ENCODE measurements at regions not wholly inside any gene's neighbourhood (a gene's known extent, or its start where the extent isn't known, plus 50 kb on each side); places are given as distances from the start of the nearest gene placed in this dataset.
A peak's percentile ranks its signal among the peaks of the same experiment; 100 is the strongest.
"Not testable (repeated sequence)": the region's sequence is repeated elsewhere in the genome, so short reads cannot be mapped to it uniquely, and the experiment has no call there.

DNA sequence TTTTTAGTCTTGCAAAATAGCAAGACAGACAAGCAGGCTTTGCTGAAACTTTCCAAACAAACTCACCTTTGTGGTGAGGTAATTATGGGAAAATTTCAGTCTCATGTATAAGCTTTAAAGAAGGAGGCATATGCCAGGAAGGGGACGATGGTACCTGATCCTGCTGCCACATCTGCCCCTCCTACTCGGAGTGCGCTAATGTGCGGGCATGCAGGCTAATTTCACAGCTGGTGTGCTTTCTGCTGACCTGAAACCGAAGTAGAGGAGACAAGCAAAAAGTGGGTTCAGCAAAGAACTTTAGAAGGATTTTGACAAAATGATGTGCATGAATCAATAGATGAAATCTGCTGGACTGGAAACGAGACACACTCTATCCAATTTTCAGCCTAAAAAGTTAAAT lies 117.1 kb upstream of the IRX4 start:
- DNase-seq = no peak

DNA sequence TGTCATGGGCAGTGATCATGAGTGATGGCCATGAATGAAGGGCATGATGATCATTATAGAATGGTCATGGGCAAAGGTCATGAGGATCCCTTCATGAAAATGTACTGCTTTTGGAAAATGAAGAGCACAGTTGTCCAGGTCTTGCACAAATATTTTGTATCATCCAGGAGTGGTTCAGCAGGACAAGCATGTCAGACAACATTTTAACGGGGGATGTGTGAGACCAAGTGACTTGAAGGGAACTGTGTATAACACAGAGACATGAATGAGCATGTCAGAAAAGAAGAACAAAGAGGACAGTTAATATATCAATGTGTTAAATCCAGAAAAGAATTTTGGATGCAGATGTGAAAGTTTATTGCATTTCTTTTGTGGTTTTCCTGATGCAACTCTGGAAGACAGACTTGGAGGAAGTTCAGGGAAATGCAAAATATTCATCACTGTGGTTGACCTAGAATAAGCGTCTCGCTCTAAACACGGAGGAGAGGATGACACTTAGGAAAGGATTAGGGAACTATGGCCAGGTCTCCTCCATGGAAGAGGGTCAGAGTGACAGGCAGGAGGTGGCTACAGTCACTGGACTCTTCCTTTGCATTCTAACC lies 116.1 kb upstream of the IRX4 start:
- DNase-seq = no peak

DNA sequence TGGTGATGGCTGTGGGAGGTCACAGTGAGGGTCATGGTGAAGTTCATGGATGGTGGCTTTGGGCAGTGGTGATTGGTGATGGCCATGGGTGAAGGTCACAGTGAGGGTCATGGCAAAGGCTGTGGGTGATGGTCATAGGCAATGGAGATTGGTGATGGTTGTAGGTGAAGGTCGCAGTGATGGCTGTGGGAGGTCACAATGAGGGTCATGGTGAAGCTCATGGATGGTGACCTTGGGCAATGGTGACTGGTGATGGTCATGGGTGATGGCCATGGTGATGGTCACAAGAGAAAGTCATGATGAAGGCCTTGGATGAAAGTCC lies 115.6 kb upstream of the IRX4 start:
- no peak for DNase-seq

DNA sequence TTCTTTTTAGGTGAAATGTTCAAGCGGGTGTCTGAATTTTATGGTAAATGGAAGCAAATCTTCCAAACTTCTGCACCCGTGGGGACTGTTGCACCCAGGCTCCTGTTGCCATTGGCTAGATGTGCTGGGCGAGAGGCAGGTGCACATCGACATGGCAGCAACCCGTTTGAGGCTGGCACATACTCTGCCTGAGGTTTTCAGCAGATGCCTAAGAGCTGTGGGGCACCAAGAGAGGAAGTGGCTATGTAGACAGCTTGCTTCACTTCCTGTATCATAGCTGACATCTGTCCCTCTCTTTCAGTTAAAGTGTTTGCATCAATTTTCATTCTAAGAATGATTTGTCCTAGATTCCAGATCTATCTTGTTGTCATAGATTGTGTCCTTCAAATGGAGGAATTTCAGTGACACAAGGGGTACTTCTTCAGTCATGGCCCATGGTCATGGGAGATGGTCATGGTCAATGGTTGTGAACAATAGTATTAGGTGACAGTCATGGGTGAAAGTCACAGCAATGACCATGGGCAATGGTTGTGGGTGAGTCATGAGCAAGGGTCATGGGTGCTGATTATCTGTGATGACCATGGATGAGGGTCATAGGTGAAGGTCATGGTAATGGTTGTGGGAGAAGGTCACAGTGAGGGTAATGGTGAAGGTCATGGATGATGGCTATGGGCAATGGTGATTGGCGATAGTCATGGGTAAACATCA lies 115.1 kb upstream of the IRX4 start:
- no peak for DNase-seq

DNA sequence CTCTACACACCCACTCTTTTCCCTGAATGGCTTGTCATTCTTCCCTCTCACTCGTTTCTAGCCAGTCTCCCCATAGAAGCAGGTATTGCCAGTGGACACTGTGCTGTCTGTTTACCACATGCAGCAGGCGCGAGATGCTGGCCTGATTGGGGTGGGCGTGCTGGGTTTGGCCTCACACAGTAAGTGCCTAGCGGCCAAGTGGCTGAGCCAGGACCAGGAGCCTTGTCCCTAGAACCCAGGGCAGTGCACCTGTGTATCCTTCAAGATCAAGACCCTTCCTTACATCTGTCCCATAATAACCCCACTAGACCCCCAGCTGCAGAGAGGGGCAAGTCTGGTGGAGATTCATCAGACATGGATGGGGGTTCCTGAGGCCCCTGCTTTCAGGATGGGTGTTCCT lies 112.8 kb upstream of the IRX4 start:
- no peak for DNase-seq

DNA sequence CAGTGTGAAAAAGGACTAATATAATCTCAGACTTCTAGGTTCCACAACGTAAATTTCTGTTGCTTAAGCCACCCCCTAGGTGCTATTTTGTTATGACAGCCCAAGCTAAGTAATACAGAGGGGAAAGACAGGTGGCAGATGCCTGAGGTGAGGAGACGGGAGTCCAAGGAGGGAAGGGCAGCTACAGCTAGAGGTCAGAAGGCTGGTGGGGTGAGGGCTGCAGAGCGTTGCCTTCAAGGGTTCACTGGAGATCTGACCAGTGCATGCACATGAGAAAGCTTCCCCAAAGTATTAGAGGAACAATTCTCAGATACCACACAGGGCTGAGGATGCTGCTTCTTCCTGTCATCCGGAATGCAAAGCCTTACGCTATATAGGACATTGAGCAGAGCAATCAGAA lies 104.7 kb upstream of the IRX4 start:
- no peak for DNase-seq

DNA sequence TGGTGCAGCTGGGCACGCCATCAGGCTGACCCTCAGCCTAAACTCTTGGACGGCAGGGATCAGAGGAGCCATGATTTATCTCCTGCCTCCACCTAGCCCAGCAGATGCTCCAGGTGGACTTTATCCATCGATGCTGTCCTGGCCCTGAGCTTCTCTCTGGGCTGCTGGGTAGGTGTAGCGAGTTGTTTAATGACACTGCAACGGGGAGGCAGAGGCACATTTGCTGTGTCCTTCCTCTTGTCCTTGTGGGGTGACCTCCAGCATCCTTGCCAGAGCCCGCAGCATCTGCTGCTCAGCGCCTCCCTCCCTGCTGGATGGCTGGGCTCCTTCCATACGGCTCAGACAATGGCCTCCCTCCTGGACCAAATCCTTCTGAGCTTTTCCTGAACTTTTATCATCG lies 103.1 kb upstream of the IRX4 start:
- no peak for DNase-seq

DNA sequence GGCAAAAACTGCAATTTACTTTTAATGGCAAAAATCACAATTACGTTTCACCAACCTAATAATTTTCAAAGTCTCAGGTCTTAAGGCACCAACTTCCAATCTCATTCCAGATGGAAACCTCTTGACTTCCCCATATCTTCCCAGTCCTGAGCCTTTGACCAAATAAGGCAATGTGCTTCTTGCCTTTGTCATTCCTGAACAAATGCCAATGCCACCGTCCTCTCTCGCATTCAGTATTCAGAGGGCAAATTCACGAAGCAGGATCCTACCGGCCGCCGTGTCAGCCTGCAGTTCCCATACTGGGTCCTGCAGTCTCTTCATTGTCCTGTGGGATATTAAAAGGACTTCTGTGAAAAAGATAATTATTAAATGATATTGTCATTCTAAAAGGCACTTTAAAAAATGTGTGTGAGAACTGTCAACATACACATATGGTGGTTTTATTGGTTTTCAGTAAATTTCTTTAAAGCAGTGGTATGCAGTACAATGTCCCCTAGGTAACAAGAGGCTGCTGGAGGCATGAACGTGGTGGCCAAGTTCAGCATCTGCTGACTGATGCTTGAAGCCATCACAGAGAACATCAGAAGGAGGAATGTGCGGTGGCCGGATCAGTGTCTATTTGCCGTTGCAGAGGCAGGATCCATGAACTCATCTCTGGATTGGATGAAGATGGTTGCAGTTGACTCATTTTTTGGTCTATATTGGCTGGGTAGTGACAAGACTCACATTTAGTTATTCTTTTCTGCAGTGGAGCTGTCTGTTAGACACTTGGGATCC lies 101.4 kb upstream of the IRX4 start:
- DNase-seq = no peak

DNA sequence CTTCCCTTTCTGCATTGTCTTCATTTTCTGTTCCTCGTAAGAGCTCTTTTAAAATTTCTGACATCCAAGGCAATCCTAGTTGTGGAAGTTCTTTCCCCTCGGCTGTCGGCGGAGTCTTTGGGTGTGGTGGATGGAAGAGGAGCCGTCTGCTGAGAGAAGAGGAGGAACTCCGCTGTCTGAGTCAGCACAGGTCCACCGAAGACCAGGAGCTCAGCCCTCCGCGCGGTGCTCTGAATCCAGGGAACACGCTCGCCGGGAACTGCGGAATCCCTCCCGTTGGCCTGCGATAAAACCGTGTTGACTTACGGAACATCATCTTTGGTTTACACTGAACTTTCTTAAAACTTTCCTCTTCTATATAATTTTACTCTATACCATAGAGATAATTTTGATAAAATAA lies 100.7 kb upstream of the IRX4 start:
- DNase-seq = no peak

DNA sequence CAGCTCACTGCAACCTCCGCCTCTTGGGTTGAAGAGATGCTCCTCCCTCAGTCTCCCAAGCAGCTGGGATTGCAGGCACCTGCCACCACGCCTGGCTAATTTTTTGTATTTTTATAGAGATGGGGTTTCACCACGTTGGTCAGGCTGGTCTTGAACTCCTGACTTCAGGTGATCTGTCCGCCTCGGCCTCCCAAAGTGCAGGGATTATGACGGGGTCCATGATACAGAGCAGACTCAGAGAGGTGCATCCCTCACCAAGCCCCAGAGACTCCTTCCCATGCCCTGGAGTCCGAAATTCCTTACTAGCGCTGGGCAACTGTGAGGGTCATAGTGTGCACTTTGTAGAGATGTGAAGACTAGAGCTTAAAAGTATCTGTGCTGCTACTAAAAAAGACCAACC lies 99.8 kb upstream of the IRX4 start:
- DNase-seq = not testable (repeated sequence)

DNA sequence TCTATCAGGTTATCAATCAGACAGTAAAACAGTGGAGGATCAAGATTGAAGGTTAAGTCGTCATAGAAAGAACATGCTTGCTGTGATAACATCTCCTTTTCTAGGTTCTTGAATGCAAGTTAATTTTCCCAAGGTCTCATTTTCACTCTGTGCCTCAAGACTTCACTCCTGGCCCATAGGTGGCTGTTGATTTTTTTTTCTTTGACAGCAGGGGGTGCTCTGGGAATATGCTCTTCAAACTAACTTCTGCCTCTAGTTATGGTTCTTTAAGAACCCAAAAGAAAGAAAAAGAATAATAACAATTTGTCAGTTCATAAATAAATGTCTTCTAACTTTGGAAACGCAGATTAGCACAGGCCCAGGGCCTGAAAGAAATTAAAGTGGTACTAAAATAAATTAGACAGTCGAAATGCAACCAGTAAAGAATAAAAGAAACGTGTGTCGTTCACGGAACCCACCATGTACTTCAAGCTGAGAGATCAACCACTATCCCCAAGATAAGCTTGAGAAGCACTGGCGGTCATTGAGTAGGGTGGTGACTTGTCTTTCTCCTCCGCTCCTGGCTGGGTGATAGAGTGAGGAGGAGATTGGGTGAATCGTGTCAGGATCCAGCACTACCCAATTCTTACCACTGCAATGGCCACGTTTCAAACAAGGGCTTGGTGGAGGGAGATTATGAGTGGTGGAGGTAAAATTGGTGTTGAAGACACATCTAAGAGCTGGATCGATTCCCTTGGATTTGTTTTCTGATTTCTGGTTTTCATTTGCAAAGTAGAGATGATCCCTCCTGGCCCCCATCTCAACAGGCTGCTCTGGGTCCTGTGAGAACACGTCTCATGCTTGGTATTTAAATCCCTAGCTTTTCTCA lies 93.4 kb upstream of the IRX4 start:
- DNase-seq = no peak

DNA sequence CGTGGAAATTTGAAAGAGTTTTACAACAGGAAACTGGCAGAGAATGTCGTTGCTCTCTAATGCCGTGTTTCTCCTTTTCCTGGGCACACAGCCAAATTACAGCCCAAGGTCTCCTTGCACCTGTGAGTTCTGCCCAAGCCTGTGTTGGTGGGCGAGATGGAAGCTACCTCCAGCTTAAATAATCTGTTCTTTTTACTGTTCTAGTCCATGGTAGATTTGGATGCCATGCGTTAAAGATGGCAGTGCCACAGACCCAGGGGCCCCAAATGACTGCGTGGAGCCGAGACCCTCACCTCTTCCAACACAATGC lies 92.6 kb upstream of the IRX4 start:
- no peak for DNase-seq

DNA sequence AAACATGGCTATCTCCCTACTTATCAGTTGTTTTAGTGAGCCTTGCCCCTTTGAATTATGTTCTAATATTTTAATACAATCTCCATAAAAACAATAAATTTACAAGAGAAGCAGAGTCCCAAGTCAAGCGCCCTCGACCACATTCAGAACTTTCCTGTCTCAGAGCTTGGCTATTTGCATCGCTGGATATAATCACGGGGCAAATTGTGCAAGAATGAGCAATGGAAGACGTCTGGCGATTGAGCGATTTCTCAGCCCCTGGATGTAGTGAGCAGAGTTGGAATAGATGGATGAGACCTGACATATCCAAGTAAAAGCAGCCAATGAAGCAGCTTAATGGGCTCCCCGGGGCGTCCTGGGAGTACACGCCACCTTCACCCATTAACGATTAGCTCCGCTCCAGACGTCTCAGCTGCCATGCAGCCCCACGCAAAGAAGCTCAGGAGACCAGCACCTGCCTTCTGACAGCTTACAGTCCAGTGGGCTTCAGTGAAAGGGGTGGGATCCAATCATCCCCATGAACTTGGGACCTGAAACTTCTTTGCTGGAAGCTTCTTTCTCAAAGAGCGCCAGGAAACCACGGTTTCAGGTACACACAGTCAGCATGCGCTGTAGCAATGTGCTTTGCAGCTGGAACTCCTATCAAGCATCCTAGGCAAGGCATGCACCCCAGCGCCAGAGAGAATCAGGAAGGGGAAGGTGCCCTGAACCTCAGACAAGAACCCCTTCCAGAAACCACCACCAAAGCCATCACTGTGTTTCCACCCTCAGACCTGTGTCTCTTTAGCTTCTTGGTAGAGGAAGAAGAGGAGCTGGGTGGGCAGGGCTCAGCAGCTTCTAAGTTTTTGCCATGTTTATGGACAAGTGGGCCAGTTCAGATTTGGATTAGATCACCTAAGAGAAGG lies 92.0 kb upstream of the IRX4 start:
- DNase-seq = no peak

DNA sequence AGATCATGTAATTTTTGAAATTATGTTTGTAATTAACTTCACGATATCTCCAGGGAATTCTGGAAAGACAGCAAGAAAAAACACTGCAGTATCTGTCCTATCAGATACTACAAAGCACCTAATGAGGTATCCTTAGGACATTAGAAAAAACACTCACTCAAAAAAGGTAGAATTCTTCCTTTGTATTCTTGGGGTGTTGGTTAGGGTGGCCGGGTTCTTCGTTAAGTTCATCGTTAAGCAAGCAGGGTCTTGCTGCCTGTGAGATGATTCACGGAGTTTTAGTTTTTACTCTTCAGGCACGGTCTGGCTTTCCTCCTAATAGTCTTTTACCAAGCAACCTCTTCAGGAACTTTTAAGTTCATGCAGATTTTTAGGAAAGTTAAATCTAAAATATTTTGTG lies 91.4 kb upstream of the IRX4 start:
- DNase-seq = no peak

DNA sequence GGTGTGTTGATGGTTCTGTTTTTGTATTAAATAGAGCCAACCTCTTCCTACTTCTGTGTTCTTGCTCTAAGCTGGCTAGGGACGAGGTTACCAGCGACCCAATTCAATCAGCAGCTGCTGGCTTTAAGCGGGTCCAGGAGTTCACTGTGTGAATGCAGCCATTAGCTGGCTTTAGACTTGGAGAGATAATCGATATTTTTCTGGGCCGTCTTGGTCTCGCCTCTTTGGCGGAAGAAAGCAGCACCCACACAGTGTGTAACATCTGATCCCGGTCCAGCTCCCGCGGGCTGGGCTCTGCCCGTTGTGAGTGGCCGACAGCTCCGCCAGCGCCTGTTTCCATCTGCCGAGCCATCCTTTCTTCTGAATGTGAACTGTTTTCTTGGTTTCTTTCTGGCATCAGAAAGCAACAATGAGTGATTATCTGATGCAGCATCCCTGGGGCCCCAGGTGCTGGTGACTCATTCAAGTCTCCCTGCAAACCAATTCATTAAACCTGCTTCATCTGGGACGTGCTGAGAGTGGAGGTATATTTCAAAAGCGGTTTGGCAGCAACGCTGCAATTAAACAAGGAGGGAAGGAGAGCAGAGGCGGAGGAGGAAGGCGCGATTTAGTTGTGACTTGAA lies 90.8 kb upstream of the IRX4 start:
- peak in 8 of 58 donors; percentile 9 to 29 (median 18) for DNase-seq

DNA sequence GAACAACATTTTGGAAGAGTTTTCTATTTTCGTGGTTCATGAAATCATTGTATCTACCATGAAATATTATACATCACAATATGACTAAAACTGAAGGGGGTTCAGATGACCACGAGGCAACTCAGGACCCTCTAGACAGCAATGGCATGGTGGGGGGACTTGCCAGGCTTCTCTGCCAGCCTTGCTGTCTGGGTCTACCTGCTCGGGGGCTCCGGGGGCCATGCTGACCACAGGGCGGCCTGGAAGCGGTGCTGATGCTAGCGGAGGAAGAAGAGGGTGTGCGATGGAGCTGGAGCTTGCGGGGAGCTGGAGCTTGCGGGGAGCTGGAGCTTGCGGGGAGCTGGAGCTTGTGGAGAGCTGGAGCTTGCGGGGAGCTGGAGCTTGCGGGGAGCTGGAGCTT lies 89.2 kb upstream of the IRX4 start:
- no peak for DNase-seq

DNA sequence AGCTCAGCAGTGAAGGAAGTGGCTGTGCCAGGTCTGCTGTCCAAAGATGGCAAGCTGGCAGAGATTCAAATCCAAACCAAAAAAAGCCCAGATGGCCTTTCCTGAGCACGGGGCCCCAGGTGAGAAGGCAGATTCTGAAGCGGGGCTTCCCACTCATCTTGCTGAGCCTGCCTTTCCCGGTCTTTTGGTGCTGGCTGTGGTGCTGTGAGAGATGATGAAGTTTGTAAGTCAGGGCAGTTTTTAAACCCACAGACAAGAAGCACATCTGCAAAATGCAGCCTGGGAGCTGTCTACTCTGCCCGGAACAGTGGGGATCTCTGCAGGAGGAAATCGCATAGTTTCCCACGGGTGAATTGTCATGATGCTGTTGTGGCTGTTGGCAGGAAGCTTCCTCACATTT lies 85.0 kb upstream of the IRX4 start:
- DNase-seq = no peak

DNA sequence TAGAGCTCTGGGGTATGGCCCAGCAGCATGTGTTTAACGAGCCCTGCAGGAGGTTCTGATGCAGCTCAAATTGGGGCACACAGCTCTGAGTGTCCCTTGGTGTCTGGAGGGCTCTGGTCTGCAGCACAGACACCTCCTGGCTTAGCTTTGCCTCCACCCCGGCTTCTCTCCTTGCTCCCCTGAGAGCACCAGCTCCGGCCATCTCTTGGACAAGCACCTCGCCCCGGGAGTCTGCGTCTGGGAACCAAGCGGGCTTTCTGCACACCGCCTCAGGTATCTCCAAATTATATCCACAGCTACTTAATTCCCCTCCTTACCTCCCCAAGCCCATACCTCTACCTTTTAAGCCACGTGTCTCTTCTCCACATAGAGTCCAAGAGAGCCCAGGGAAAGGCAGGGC lies 83.7 kb upstream of the IRX4 start:
- DNase-seq = no peak

DNA sequence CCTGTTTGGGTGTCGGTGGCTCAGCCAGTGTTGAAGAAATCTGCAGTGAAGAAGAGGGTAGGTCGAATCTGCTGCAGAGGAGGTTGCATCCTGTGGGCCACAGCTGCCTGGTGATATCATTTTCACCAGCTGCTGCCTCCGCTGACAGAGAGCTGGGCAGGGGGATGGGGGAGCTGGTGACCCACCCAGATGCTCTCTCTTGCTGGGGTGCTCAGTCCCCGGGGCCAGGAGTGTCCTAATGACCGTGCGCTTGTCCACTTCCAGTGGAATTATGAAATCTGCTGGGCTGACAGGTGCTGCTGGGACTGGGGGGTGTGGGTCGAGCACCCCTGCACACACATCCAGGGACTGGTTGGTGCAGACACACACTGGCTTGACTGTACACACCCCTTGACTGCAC lies 83.2 kb upstream of the IRX4 start:
- DNase-seq = no peak

DNA sequence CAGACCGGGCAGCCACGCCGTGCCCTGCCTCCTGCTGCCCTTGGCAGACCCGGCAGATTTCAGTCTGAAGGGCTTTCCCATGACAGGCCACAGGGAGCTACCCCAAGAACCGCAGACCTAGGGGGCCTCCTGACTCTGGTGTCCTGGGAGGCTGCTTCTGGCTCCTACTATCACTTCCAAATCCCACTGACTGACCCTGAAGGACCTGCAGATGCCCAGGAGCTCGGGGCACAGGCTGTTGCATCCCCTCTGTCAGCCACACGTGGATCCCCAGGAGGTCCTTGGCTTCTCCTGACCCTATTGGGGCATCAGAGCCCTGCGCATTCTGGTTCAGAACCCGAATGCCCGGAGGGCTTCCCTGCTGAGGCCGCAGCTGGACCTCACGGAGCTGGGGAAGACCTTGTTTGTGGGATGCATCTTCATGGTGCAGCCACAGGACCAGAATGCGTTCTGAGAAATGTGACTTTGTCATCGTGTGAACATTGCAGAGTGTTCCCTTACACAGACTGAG lies 81.3 kb upstream of the IRX4 start:
- DNase-seq = no peak

Data from anterior cingulate cortex (tissue), 58 donors.